ENCODE measurements at regions not wholly inside any gene's neighbourhood (a gene's known extent, or its start where the extent isn't known, plus 50 kb on each side); places are given as distances from the start of the nearest gene placed in this dataset.

DNA sequence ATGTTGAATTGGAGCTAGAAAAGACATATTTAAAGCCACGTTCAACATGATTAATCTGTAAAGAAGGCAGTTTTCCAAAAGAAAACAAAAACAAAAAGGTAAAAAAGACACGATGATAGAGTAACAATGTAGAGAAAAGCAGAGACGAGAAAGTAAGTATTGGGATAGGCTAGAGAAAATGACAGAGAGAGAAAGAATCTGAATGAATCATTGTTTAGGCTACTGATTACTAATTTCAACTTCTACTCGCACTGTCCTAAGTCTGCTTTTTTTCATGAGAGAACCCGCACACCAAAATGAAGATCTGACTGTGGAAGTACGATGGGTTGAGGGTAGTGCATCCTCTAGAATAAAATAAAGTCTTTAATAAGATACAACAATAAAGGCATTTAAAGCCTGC lies 1599.2 kb upstream of the TMEFF2 start:
- DNase-seq (ENCODE audit: low spot score) (no peak), ATAC-seq (ENCODE audit: low FRiP score) (no peak)
- TF ChIP-seq, protein P1, sequence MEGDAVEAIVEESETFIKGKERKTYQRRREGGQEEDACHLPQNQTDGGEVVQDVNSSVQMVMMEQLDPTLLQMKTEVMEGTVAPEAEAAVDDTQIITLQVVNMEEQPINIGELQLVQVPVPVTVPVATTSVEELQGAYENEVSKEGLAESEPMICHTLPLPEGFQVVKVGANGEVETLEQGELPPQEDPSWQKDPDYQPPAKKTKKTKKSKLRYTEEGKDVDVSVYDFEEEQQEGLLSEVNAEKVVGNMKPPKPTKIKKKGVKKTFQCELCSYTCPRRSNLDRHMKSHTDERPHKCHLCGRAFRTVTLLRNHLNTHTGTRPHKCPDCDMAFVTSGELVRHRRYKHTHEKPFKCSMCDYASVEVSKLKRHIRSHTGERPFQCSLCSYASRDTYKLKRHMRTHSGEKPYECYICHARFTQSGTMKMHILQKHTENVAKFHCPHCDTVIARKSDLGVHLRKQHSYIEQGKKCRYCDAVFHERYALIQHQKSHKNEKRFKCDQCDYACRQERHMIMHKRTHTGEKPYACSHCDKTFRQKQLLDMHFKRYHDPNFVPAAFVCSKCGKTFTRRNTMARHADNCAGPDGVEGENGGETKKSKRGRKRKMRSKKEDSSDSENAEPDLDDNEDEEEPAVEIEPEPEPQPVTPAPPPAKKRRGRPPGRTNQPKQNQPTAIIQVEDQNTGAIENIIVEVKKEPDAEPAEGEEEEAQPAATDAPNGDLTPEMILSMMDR (IDR thresholded peaks at IDR 0.05), result no peak

DNA sequence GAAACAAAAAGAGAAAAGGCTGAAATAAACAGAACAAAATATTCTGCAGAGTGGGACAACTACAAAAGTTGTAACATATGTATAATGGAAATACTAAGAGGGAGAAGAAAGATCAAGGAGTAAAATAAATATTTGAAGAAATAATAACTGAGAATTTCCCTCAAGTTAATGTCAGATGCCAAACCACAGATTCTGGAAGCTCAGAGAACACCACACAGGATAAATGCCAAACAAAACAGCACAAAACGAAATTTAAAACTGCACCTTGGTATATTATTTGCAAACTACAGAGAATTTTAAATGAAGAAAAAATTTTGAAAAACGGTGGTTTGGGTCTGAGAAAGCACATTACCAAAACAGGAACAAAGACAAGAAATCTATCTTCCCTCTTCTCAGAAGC lies 1588.9 kb upstream of the TMEFF2 start:
- DNase-seq (ENCODE audit: low spot score) (no peak), ATAC-seq (ENCODE audit: low FRiP score) (no peak)
- TF ChIP-seq, protein P1 (IDR thresholded peaks at IDR 0.05), result no peak

DNA sequence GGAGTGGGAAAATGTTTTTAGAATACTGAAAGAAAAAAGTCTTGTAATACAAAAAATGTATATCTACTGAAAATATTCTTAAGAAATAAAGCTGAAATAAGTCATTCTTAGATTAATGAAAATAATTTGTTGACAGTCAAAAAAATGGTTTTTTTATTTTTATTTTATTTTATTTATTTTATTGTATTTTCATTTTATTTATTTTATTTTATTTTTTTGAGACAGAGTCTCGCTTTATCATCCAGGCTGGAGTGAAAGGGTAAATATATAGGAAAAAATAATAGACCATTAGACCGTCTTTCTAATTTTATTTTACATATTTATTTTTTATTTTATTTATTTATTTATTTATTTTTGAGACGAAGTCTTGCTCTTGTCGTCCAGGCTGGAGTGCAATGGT lies 1583.6 kb upstream of the TMEFF2 start:
- DNase-seq (ENCODE audit: low spot score), result no peak
- TF ChIP-seq, protein P1 (IDR thresholded peaks at IDR 0.05), result no peak
- no peak for ATAC-seq (ENCODE audit: low FRiP score)

DNA sequence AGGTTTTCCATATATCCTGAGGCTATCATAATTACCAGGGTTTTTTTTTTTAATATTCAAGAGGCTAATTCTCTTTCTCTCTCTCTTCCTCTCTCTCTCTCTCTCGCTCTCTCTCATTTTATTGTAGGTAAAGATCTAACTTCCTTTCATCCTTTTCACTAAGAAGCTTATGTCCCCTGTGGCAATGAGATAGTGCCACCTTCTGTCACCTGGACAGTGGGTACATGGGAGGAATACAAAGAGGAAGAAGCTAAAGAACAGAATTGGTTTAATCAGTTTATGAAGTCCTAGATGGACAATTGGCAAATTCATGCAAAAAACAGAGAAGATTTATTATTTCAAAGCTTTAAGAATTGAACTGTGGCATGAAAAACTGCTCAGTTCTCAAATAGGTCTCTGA lies 1582.3 kb upstream of the TMEFF2 start:
- ATAC-seq (ENCODE audit: low FRiP score) (no peak), DNase-seq (ENCODE audit: low spot score) (no peak)
- TF ChIP-seq, protein P1 (IDR thresholded peaks at IDR 0.05), result no peak

DNA sequence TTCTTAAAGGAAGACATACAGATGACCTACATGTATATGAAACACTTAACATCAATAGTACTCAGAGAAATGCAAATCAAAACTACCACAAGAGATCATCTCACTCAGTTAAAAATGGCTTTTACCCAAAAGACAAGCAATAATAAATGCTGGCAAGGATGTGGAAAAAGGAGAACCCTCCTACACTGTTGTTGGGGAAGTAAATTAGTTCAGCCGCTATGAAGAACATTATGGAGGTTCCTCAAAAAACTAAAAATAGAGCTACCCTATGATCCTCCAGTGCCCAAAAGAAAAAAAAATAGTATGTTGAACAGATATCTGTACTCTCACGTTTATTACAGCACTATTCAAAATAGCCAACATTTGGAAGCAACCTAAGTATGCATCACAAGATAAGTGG lies 1579.4 kb upstream of the TMEFF2 start:
- ATAC-seq (ENCODE audit: low FRiP score) (no peak), DNase-seq (ENCODE audit: low spot score) (no peak)
- TF ChIP-seq, protein P1 (IDR thresholded peaks at IDR 0.05), result no peak

DNA sequence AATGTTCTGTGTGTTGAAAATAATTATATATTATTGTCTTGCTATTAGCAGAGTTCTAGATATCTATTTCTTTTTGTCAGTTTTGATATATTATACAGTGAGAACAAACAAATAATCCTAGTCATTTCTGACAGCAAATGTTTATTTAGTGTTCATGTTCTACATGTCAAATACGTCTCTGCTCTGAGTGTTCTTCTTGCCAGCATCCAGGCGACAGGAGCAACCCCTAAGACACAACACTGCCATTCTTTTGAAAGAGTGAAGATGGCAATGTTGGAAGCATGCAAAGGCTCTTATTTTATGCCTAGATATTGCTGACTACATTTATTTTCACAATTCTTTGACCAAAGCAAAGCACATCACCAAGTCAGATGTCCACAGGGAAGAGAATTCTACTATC lies 1556.6 kb upstream of the TMEFF2 start:
- ATAC-seq (ENCODE audit: low FRiP score) (no peak), DNase-seq (ENCODE audit: low spot score) (no peak)
- TF ChIP-seq, protein P1 (IDR thresholded peaks at IDR 0.05), result no peak

DNA sequence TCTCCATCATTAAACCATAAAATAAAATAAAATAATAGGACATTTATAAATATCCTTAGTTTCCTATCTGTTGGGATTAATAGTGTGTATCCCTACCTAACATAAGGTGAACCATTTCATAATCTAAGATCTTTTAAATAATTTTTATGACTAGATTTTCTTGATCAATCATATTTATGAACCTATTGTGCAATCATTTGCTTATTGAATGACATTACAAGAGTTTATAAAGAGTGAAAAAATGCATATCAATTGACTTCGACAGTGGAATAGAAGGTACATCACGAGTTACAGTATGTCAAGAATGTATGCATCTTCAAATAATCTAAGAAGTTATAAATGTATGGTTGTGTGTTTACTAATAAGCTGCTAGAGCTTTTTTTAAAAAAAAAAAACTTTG lies 1554.8 kb upstream of the TMEFF2 start:
- TF ChIP-seq, protein P1 (IDR thresholded peaks at IDR 0.05), result no peak
- ATAC-seq (ENCODE audit: low FRiP score), result no peak
- no peak for DNase-seq (ENCODE audit: low spot score)

Measured in omental fat pad (tissue), 3 donors.